Stimulated activated CD8-positive, alpha-beta memory T cell treated with anti-CD3 and anti-CD28 coated beads, Interleukin-2, amount 100 ng/mL, for 1 hour (primary cell): ENCODE measurements at regions not wholly inside any gene's neighbourhood (a gene's known extent, or its start where the extent isn't known, plus 50 kb on each side); places are given as distances from the start of the nearest gene placed in this dataset.
"Not testable (repeated sequence)": the region's sequence is repeated elsewhere in the genome, so short reads cannot be mapped to it uniquely, and the experiment has no call there.

Experiments used
- DNase-seq, 2 donors: peaks; one replicate each; pipeline ENCODE4 v3.0.0-alpha.2; 2020; ENCODE audit warnings: low read depth in 2 of 2

DNA sequence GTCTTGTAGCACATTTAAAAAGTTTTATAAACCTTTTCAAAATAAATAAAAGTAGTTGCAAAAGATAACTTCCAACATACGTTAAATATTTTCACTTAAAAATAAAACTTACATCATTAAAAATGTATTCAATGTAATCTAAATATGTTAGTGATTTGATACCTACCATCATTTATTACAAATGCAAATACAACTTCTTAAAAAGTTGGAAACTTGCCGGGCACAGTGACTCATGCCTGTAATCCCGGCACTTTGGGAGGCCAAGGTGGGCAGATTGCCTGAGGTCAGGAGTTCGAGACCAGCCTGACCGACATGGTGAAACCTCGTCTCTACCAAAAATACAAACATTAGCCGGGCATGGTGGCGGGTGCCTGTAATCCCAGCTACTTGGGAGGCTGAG is 122.6 kb upstream of the PODXL start:
- not testable (repeated sequence) for DNase-seq

DNA sequence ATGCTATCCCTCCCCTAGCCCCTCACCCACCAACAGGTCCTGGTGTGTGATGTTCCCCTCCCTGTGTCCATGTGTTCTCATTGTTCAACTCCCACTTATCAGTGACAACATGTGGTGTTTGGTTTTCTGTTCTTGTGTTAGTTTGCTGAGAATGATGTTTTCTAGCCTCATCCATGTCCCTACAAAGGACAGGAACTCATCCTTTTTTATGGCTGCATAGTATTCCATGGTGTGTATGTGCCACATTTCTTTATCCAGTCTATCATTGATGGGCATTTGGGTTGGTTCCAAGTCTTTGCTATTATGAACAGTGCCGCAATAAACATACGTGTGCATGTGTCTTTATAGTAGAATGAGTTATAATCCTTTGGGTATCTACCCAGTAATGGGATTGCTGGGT is 120.4 kb upstream of the PODXL start:
- DNase-seq = not testable (repeated sequence)

DNA sequence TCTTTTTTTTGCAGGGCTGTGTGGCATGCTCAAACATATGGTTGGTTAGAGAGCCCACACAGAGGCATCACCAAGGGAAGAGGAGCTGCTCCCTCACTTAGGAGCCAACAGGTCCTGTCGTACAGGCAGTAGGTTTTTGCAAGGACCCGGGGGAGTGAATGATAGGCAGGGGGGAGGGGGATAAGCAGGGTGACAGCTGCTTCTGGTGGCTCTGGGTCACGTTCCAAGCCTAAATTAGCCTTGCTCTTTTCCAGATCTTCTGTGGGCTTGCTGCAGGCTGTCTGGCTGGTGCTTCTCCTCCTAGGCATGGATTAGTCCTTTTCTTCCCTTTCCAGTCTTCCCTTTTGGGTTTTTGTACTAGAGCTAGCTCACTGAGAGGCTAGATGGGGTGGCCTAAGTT is 117.7 kb upstream of the PODXL start:
- no peak for DNase-seq

DNA sequence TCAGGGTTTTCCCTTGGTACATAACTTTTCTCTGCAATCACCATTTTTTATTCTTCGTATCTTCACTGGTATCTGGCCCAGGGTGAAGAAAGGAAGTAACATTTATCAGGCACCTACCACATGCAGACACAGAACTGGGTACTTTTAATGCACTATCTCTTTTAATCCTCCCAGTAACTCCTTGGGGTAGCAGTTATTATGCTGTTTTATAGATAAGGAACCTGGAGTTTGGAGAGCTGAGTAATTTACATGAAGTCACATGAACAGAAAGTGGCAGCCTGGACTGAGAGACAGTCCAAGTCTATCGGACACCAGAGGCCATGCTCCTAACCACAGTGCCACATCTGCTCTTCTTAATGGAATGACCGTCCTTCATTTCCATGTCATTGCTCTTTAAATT is 117.1 kb upstream of the PODXL start:
- no peak for DNase-seq

DNA sequence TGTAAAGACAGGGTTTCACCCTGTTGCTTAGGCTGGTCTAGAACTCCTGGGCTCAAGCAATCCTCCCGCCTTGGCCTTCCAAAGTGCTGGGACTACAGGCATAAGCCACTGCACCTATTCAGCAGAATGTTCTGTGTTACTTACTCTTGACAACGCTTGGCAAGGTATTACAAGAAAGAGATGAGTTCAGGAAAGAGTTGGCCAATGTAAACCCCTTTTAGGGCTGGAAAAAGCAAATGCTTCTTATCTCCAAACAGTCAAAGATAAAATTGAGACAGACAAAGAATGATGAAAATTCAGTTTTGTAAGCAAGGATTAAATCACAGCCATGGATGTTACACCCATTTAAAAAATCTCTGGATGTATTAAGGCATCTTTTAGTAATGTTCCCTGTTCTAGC is 114.0 kb upstream of the PODXL start:
- DNase-seq = no peak

DNA sequence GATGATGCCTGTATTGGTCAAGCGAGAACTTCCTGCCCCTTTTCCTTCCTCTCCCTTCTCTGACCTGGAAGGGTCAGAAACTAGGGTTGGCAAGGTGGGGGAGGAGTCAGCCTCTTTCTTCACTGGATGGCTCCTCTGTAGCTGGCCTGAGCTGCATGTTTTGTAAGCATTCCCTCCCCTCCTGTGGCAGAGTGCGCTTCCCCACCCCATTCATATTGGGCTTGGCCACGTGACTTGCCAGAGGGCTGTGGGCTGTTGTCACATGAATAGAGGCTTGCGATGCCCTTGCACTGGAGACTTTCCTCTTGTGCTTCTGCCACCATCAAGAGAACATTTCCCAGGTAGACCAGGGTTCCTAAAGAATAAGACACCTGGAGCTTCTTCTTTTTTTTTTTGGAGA is 111.3 kb upstream of the PODXL start:
- DNase-seq = no peak

DNA sequence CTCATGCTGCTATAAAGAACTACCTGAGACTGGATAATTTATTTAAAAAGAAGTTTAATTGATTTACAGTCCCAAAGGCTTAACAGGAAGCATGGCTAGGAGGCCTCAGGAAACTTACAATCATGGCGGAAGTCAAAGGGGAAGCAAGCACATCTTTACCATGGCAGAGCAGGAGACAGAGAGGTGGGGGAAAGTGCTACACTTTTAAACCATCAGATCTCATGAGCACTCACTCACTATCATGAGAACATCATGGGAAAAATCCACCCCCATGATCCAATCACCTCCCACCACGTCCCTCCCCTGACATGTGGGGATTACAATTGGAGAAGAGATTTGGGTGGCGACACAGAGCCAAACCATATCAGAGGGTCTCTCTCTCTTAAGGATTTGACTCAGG is 108.6 kb upstream of the PODXL start:
- no peak for DNase-seq

DNA sequence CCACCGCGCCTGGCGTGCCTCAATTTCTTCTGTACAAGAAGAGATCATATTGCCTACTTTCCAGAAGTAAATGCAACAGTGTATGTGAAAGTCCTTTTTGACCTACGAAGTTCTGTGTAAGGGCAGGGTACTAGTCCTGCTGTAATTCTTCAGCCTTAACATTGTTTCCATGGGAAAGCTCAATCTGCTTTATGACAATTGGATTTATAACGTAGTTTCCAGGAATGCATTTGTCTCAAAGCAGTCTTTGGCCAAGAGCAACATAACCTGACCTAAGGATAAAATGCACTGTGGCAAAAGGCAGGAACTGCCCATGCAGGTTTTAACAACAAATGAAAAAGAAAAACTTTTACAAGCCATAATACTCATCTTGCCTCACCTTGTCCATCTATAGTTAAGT is 108.1 kb upstream of the PODXL start:
- no peak for DNase-seq

DNA sequence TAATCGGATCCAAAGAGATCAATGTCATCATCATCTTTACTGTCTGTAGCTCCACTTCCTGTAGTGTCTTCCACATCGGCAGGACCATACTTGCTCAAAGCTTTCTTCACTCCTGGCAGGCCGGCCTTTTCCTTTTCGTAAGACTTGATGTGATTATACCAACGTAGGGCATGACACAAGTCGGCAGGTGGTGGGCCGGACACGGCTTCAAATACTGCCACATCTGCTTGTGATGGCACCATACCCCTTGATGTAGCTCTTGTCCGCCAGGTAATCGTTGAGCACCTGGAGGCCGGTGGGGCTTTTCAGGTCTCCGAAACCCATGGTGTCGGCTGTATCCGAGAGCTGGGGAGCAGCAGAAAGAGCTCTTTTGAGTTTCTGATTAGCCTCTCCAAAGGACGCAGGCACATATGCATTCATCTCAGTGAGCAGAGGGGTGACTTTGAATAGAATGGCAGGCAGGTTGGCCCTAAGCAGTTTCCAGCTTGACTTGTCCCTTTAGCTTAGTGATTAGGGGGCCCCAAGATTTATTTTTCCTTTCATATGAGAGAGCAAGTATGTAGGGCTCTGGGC is 106.0 kb upstream of the PODXL start:
- DNase-seq = not testable (repeated sequence)

DNA sequence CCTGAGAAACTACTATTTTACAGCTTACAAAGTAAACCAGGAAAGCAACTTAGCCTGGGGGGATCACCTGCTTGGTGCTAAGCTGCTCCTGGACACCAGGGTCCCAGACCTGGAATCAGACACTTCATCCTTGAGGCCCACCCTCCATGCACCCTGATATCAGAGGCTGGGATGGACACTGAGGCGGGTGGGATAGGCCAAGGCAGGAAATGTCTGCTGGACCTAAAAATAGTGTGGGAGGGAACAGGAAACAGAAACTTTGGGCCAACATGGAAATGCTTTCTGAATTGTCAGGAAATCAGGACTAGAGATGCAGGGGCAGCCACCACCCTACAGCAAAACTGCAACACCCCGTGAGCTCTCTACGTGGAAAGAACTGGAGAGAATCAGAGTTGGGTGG is 101.5 kb upstream of the PODXL start:
- no peak for DNase-seq

DNA sequence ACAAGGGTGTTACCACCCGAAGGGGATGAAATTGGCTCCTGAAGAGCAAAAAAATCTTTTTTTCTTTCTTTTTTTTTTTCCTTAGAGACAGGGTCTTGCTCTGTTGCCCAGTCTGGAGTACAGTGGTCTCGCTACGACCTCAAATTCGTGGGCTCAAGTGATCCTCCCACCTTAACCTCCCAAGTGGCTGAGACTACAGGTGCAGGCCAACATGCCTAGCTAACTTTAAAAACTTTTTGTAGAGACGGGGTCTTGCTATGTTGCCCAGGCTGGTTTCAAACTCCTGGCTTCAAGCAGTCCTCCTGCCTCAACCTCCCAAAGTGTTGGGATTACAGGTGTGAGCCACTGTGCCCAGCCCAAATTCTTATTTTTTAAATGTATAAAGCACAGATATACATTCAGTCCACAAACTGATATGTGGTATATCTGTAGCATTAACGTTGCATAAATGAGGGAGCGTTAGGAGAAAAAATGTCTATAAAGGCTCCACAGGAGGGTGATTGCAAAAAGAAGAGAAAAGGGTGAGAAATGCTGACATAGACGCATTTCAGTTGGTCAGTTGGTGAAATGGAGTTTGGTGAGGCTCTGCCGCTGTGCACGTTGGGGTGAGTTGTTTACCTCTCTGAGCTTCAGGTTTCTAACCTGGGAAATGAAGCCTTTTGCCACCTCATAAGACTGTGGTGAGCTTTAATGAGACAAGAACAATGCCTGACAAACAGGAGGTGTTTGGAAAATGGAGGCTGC is 100.7 kb upstream of the PODXL start:
- DNase-seq = no peak

DNA sequence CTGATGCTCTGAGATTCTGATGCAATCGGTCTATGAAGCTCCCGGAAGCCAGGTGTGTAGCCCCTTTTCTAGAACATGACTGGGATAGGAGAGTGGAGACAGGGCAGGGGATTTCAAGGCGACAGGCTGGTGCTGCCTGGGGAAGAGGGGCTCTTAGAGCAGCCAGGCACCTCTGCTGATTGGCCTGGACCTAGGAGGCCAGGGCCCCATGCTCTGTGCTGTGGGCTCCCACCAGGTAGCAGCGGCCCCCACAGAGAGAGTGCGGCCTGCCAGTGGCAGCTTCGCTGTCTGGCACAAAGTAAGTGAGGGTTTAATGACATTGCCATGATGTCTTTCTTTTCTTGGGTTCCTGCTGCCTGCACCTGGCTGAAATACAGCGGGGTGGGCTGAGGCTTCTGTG is 99.4 kb upstream of the PODXL start:
- no peak for DNase-seq

DNA sequence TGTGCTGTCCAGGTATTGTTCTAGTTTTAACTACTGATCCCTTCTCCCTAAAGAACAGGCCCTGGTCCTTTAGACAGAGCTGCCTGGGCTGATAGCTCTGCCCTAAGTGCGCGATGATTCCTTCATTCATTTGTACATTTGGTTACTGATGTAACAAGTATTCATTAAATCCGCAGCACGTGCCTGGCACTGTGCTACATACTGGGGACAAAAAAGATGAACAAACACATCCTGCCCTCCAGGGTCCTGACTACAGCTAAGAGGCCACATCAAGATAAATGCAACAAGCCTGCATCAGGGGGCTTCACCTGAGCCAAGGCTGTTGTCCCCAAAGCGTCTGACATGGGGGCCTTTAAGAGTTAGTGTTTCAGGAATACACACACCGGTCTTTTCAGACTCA is 99.0 kb upstream of the PODXL start:
- DNase-seq = no peak

DNA sequence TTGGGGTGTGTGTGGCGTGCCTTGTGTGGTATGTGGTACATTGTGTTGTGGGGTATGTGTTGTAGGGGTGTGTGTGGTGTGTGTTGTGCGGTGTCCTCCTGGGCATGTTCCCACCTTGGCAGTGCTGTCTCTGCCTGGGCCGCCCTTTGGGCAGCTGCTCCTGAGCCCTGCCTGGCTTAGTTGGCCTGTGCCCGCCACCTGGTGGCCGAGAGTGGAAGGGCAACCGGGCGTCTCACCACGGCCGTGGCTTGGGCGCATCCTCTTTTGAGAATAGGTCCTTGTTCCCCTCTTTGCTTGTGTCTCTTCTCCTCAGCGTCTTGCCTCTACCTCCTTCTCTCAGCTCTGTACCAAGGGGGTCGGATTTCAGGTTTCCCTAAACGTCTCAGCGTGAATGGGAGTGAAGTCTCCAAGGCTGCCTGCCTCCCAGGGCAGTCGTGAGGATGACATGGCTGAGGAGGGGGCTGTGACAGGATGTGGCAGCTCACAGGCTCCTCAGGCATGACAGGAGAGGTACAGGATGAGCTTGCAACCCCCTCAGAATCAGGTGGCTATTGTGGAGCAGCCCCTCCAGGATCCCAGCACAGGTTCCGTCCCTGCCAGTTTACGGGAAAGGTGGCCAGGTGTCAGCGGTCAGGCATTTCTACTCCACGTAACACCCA is 98.4 kb upstream of the PODXL start:
- DNase-seq = peak; percentile 58 to 65

DNA sequence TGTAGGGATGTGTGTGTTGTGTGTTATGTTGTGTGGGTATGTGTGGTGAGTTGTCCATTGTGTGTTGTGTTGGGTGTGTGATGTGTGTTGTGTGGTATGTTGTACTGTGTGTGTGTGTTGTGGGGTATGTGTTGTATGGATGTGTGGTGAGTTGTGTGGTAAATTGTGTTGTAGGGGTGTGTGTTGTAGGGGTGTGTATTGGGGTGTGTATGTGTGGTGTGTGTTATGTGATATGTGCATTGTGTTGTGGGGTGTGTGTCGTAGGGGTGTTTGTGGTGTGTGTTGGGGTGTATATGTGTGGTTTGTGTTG is 97.8 kb upstream of the PODXL start:
- no peak for DNase-seq

DNA sequence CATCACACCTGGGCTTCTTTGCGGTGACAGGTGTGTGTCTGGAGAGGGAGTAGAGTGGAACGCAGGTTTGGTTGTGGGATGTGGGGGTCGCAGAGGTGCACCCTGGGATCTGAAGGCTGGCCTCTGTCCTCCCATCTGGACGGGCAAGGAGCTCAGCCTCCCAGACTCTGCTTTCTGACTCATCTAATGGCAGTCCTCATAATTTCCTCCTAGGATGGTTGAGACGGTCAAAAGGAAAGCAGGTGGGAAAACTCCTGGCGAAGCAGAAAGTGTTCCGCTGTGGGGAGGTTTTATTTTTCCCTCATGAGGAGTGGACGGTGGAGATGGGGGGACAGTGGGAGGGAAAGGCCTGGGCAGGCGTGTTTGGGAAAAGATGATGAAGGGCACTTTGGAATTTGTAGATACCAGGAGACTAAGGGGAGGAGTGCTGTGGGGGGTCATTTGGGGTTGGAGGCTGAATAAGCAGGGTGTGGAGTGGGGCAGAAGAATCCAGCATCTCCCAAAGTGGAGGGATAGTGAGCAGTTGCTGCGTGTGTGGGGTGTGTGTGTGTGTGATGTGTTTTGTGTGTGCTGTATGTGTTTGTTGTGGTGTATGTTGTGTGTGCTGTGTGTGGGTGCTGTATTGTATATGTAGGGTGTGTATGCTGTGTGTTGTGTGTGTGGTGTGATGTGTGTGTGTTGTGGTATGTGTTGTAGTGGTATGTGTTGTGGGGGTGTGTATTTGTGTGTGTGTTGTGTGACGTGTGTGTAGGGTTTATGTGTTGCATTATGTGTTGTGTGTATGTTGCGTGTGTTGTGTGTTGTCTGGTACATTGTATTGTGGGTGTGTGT is 97.2 kb upstream of the PODXL start:
- no peak for DNase-seq

DNA sequence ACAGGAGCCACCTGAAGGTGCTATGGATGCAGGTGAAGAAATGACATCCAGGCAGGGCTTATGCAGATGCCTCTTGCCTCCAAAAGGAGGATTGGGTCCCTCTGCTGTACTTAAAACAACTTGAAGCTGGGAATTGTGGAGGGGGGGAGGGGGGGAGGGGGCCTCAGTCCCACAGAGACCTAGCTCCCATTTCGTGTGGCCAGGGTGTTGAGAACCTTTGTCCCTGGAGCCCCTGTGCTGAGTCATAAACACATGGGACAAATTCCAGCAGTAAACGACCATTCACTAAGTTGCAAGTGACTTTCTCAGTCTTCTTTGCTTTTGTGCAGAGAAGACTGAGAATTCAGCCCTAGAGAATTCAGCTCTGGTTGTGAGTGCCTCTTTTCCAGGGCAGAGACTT is 96.5 kb upstream of the PODXL start:
- no peak for DNase-seq

DNA sequence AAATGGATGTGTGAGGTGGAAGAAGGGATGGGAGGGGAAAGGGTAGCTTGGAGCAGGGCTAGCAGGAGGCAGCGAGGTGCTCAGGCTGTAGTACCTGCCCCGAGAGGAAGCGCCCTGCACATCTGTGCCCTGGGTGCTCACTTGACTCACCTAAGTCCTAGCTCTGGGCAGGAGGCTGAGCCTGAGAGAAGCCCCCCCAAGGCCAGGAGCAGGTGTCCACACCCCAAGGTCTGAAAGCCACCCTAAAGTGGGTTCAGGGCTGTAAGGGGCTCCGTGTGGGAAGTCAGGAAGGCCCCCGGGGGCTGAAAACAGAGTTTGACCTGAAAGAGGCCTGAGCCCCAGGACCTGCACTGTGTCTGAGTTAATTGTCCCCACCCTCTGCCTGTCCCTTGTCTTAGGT is 95.8 kb upstream of the PODXL start:
- DNase-seq = no peak

DNA sequence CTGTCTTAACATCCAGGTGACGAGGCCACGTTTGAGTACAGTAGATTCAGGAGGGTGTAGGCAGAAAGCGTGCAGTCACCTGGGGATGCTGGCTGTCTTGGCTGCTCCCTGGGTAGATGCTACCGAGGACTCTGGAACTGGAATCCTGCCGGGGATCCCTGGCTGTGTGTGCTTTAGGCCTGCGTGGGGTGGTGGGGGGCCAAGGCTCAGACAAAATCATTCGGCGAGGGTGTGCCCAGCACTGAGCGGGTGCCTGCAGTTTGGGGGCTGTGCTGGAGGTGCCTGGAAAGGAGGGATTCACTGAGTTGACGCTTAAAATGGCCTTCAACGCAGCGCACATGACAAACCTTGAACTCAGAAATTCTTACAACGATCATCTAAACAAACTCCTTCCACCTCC is 93.5 kb upstream of the PODXL start:
- DNase-seq = no peak

DNA sequence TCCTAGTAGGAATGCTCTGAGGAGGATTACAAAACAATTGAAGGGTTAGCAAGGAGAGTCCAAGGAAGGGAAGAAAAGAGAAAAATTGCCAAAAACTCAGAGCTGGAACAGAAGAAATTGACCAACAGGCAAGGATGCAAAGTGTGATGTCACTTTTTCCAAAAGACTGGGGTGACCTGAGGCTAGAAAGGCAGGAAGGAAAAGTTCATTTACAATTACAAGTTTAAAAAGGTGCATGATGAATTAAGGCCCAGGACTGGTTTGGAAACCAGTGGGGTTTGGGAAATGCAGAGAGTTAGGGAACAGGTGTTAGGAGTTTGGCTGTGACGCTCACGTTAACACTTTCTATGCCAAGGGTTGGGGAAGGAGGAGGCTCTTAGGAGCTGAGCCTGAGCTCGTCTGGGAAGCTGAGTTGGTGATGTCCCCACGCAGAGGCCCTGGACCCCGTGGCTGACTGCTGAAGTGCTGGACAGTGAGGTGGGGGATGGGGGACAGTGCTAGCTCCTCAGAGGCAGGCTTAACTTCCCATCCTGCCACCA is 92.6 kb upstream of the PODXL start:
- no peak for DNase-seq

DNA sequence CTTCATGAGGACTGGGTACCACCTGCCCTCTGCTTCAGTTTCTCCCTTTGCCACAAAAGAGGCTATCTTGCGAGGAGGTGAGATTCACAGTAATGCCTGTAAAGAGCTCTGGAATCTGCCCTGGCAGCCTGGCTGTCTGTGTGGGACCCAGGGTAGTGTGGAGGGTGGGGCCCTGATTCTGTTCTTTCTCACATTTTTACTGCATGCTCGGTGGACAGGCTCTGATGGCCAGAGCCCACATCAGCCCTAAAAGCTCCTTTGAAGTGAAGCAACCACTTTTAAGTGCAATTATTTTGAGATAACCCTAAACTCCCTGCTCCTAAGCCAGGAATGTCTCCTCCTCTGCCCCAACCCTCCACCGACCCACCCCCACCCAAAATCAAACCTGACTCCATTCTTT is 92.1 kb upstream of the PODXL start:
- no peak for DNase-seq

DNA sequence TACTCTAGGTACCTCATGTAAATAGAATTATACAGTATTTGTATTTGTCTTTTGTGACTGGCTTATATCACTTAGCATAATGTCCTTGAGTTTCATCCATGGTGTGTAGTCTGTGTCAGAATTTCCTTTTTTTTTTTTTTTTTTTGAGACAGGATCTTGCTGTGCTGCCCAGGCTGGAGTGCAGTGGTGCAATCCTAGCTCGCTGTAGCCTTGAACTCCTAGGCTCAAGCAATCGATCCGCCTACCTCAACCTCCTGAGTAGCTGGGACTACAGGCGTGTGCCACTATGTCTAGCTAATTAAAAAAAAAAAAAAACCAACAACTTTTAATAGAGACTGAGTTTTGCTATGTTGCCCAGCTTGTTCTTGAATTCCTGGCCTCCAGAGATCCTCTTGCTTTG is 89.8 kb upstream of the PODXL start:
- DNase-seq = no peak

DNA sequence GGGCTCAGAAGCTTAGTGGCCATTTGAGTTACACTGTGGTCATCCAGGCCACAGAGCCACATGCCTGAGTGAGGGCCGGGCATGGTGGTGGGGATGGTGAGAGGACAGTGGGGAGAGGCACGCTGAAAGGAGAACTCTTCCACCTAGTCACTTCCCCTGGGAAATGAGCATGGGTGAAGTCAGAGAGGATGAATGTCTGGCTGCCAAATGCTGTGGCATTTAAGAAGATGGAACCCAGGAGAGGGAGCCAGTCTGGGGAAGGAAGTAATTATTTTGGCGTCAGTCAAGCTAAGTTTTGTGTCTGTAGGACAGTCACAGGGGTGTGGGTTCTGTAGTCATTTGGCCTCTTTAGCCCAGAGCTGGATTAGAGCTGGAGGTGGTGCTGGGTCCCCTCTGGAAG is 86.0 kb upstream of the PODXL start:
- DNase-seq = no peak
